Suprapubic skin (tissue), 4 donors: ENCODE measurements at regions not wholly inside any gene's neighbourhood (a gene's known extent, or its start where the extent isn't known, plus 50 kb on each side); places are given as distances from the start of the nearest gene placed in this dataset.

Experiments
- POLR2A ChIP-seq, 2 donors: fragments of 450-650 bp; IDR thresholded peaks; one replicate each; pipeline ENCODE4 v1.6.1; 2017; ENCODE audit warnings: antibody characterized with exemption in 2 of 2, mild to moderate bottlenecking in 2 of 2, moderate library complexity in 2 of 2
- POLR2AphosphoS5 ChIP-seq, 3 donors: sonication (generic); formaldehyde crosslinking; IDR thresholded peaks; one replicate each; pipeline ENCODE4 v1.6.1; 2017; ENCODE audit warnings: antibody characterized with exemption in 3 of 3
- TF ChIP-seq, protein P1 (sequence below), 2 donors: fragments of 200-600 bp in 1 of 2; fragments of 450-650 bp in 1 of 2; sonication (generic) in 1 of 2; IDR thresholded peaks; one replicate each; pipeline ENCODE4 v1.5.1; 2016 to 2019; ENCODE audit warnings: antibody characterized with exemption in 2 of 2, mild to moderate bottlenecking in 1 of 2, moderate library complexity in 1 of 2

DNA sequence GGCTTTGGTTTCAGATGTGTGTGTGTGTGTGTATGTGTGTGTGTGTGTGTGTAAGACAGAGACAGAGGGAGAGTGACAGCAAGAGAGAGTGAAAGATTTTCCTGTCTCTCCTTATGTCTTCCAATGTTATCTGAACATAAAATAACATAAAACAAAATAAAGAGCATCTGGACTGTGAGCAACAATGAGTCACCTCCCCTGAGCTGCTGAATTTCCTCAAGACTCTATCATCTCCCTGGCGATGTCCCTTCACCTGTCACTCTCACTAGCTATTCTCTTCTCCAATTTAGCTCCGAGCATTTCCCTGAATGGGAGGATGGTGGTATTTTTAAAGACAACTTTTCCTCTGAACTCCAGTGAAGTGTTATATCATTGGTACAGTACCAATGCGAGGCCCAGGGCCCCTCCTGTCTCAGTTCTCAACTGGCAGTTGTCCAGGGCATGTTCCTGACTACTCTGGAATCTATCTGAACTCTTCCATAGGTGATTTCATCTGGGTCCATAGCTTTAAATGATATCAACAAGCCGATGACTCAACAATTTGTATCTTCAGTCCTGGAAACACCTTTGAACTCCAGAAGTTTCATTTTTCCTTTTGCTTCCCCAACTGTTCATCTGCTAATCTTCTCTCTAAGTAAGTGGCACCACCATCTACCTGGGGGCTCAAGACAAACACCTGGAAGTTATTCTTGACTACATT lies 195.0 kb upstream of the CLNK start:
- TF ChIP-seq POLR2AphosphoS5 (IDR thresholded peaks at IDR 0.05) (no peak), POLR2A (IDR thresholded peaks at IDR 0.05) (no peak)
- TF ChIP-seq, protein P1, sequence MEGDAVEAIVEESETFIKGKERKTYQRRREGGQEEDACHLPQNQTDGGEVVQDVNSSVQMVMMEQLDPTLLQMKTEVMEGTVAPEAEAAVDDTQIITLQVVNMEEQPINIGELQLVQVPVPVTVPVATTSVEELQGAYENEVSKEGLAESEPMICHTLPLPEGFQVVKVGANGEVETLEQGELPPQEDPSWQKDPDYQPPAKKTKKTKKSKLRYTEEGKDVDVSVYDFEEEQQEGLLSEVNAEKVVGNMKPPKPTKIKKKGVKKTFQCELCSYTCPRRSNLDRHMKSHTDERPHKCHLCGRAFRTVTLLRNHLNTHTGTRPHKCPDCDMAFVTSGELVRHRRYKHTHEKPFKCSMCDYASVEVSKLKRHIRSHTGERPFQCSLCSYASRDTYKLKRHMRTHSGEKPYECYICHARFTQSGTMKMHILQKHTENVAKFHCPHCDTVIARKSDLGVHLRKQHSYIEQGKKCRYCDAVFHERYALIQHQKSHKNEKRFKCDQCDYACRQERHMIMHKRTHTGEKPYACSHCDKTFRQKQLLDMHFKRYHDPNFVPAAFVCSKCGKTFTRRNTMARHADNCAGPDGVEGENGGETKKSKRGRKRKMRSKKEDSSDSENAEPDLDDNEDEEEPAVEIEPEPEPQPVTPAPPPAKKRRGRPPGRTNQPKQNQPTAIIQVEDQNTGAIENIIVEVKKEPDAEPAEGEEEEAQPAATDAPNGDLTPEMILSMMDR (IDR thresholded peaks at IDR 0.05), result no peak
